Pancreas (tissue), 10 donors: ENCODE measurements at regions not wholly inside any gene's neighbourhood (a gene's known extent, or its start where the extent isn't known, plus 50 kb on each side); places are given as distances from the start of the nearest gene placed in this dataset.

ENCODE experiments used
- ATAC-seq, 4 donors: fragments of 200-7000 bp; cut with Tn5 transposase; one replicate each; pipeline versions ENCODE4 v1.8.0 to v1.9.1; 2020; ENCODE audit warnings: mild to moderate bottlenecking in 4 of 4, moderate library complexity in 4 of 4
- DNase-seq, 6 donors: peaks; one replicate each; pipeline ENCODE4 v3.0.0-alpha.2; 2020
- FAIRE-seq: peaks from 2 replicates; lab custom pipeline; 2012; peaks lifted over from hg19 to GRCh38; lab: Jason Lieb, UNC
- H3K27ac ChIP-seq, 4 donors: fragments of 200-600 bp; sonication (generic); 1 replicate in 3 of 4; 2 replicates in 1 of 4; pipeline versions ENCODE4 v1.5.0 to v1.8.0; 2020
- H3K27me3 ChIP-seq, 4 donors: fragments of 200-600 bp; one replicate each; pipeline ENCODE4 v1.8.0; 2021
- H3K36me3 ChIP-seq, 3 donors: fragments of 200-600 bp; sonication (generic) in 1 of 3; one replicate each; pipeline versions ENCODE4 v1.5.0 to v1.8.0; 2020 to 2021
- H3K4me1 ChIP-seq, 3 donors: fragments of 200-600 bp; one replicate each; pipeline ENCODE4 v1.8.0; 2021
- H3K4me3 ChIP-seq, 4 donors: fragments of 200-600 bp; sonication (generic) in 2 of 4; one replicate each; pipeline versions ENCODE4 v1.5.0 to v1.8.0; 2020 to 2021
- H3K9me3 ChIP-seq, 4 donors: fragments of 200-600 bp; one replicate each; pipeline ENCODE4 v1.8.0; 2021
- CTCF ChIP-seq, 4 donors: fragments of 200-600 bp; sonication (generic) in 3 of 4; IDR thresholded peaks; one replicate each; pipeline versions ENCODE4 v1.5.0 to v1.8.0; 2021; ENCODE audit warnings: antibody characterized with exemption in 4 of 4
- WGBS, 2 donors: extraction: QIAGEN DNeasy Blood & Tissue Kit; methylation state at CpG; one replicate each; pipeline ENCODE4 v1.1.7; 2013; 5-methylcytosine and 5-hydroxymethylcytosine counted together
- intact Hi-C, 3 donors: fragments of 100-400 bp; cut with DNase I; formaldehyde crosslinking; loops; one replicate each; pipeline versions ENCODE4 v1.11.1 to v1.14.2; 2022
- donor health status: healthy with polysubstance abuse.
- donor health status: DM: no; HTN: no; CAD: no; lungs with moderate emphysema.
- donor health status: DM: no; HTN: no; CAD: no.
- donor health status: control.
- donor health status: control.
- donor health status: Bipolar disorder and iron deficiency.
- donor health status: DM: yes; HTN: yes; CAD: no.
- donor health status: DM: no; HTN: no; CAD: no.
- donor health status: DM: no; HTN: no; CAD: no.
- donor health status: DM: yes; HTN: yes; CAD: no.

DNA sequence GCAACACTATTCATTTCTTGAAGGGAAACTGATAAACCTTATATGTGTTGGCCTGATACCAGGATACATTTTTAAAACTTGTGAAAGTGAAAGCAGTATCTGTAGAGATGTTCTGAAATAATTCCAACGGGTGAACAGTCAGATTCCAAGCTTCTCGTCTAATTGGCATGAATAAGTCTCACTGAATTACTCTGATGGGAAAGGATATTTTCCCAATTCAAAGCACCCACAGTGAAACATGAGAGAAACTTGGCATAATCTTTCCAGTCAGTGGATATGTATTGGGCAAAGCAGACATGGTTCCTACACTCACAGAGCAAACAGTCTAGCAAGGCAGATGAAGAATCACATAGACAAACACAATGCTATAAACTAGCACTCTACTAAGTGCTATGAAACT, 413.1 kb downstream of the MED13L start:
- intact Hi-C loops = no loop called here
- TF ChIP-seq CTCF (IDR thresholded peaks at IDR 0.05) = no peak
- Histone ChIP-seq H3K4me3 (no peak overlapping the region), H3K27ac (no peak overlapping the region), H3K4me1 (no peaks in the 10 kb centered on the region), H3K9me3 (no peaks in the 10 kb centered on the region), H3K36me3 (no peaks in the 10 kb centered on the region), H3K27me3 (no peaks in the 10 kb centered on the region)
- DNase-seq (no peak), FAIRE-seq (no peak), ATAC-seq (no peak)
- 49 to 63% methylated on average over 2 of the region's 2 CpGs for WGBS, 2 donors

- Histone ChIP-seq H3K4me3 (no peak overlapping the region), H3K4me1 (no peaks in the 10 kb centered on the region), H3K9me3 (no peaks in the 10 kb centered on the region), H3K27me3 (no peaks in the 10 kb centered on the region), H3K36me3 (no peaks in the 10 kb centered on the region), H3K27ac (no peak overlapping the region)
- intact Hi-C loops = no loop called here
- FAIRE-seq (no peak), ATAC-seq (no peak), DNase-seq (no peak)
- 63 to 64% methylated on average over 3 of the region's 3 CpGs for WGBS, 2 donors
- TF ChIP-seq CTCF (IDR thresholded peaks at IDR 0.05) = no peak
Measured at GRCh38 chr12:115860619-115861018, 416.9 kb downstream of the MED13L start.

DNA sequence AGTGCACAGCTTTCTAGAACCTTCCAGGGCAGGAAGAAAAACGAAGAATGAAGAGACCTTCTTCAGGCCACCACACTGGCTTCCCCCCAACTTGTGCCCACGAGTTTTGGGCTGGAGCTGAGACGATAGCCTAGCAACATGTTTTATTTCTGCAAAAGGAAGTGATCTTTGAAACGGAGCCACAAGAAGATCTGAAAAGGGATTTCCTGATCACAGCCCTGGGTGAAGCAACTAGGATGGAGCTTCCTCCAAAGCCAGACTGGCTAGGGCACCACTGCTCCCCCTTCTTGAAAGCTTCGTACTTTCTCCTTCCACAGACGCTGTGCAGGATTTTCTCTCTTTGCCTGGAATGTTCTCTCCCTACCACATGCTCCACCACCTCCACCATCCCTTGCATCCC, 418.3 kb downstream of the MED13L start:
- WGBS, 2 donors = 38 to 48% methylated on average over 6 of the region's 6 CpGs
- H3K9me3 ChIP-seq = no peaks in the 10 kb centered on the region
- no peak overlapping the region for H3K4me3 ChIP-seq
- TF ChIP-seq CTCF (IDR thresholded peaks at IDR 0.05) = no peak
- no peak for ATAC-seq
- no peak for DNase-seq
- intact Hi-C loops = no loop called here
- no peak overlapping the region for H3K27ac ChIP-seq
- FAIRE-seq = no peak
- no peaks in the 10 kb centered on the region for H3K27me3 ChIP-seq
- H3K4me1 ChIP-seq = no peaks in the 10 kb centered on the region
- H3K36me3 ChIP-seq = no peaks in the 10 kb centered on the region

- Histone ChIP-seq H3K27me3 (no peaks in the 10 kb centered on the region), H3K9me3 (no peaks in the 10 kb centered on the region), H3K4me1 (no peaks in the 10 kb centered on the region), H3K4me3 (no peak overlapping the region), H3K36me3 (no peaks in the 10 kb centered on the region), H3K27ac (no peak overlapping the region)
- FAIRE-seq (no peak), ATAC-seq (no peak), DNase-seq (no peak)
- intact Hi-C loops = no loop called here
- TF ChIP-seq CTCF (IDR thresholded peaks at IDR 0.05) = no peak
- WGBS, 2 donors = 64 to 74% methylated on average over 3 of the region's 3 CpGs
Measured at GRCh38 chr12:115857923-115858322, 419.6 kb downstream of the MED13L start.

DNA sequence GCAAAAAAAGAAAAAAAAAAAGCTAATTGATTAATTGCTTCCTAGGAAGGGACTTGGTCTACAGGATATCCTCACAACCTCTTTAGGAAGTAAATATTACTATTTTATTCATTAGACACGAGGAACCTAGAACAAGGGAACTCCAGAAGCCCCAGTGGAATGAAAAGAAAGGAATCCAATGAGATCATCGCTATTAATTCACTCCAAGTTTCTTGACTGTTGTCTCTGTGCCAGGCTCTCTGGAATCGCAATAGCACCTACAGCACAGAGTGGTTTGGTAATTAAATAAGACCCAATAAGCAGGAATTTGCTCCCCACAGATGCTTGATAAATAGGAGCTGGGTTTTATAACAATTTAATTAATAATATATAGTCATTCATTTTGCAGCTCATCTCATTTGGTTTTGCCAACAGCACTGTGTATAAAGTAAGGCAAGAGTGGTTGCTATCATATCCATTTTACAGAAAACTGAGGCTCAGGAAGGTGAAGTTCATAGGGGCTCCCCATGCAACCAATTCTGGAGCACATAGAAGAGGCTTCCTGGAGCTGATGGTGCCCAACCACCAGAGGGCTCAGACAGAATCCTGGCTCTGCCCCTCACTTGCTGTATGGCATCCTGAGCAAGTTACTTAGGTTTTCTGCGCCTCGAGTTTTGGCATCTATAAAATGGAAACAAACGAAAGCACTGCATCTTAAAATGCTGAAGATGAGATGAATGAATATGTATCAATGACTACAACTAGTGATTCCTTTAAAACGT, 420.2 kb downstream of the MED13L start:
- WGBS, 2 donors = 51% methylated on average over 7 of the region's 7 CpGs
- FAIRE-seq (no peak), DNase-seq (no peak)

More for the DNA sequence above, 420.2 kb downstream of the MED13L start:
- H3K36me3 ChIP-seq = no peaks in the 10 kb centered on the region
- H3K27ac ChIP-seq = no peak overlapping the region
- ATAC-seq = no peak
- H3K27me3 ChIP-seq = no peaks in the 10 kb centered on the region
- no peaks in the 10 kb centered on the region for H3K9me3 ChIP-seq
- no peaks in the 10 kb centered on the region for H3K4me1 ChIP-seq
- no peak for TF ChIP-seq CTCF (IDR thresholded peaks at IDR 0.05)
- no peak overlapping the region for H3K4me3 ChIP-seq
- intact Hi-C loops = no loop called here
